Loucy (cell line): ENCODE measurements at regions not wholly inside any gene's neighbourhood (a gene's known extent, or its start where the extent isn't known, plus 50 kb on each side); places are given as distances from the start of the nearest gene placed in this dataset.

Experiments
- H2AFZ ChIP-seq: fragments of 200-600 bp; sonication (generic); 2 replicates; pipeline ENCODE4 v1.6.0; 2016; ENCODE audit warnings: antibody characterized with exemption, mild to moderate bottlenecking, low read length, moderate library complexity
- H3F3A ChIP-seq: fragments of 200-600 bp; 2 replicates; pipeline ENCODE4 v1.6.0; 2016; ENCODE audit warnings: antibody characterized with exemption, low read depth, mild to moderate bottlenecking
- H3K27me3 ChIP-seq: fragments of 200-600 bp; sonication (generic); 2 replicates; pipeline ENCODE4 v1.6.1; 2014; ENCODE audit warnings: low read length, mild to moderate bottlenecking; ENCODE audit not compliant: insufficient read depth, poor library complexity, severe bottlenecking
- H3K36me3 ChIP-seq: fragments of 200-600 bp; sonication (generic); 2 replicates; pipeline ENCODE4 v1.6.1; 2016; ENCODE audit warnings: low read length; ENCODE audit not compliant: insufficient read depth
- H3K4me1 ChIP-seq: fragments of 200-600 bp; sonication (generic); 2 replicates; pipeline ENCODE4 v1.5.1; 2014; ENCODE audit warnings: low read length, mild to moderate bottlenecking; ENCODE audit not compliant: insufficient read depth, poor library complexity, severe bottlenecking
- H3K4me2 ChIP-seq: fragments of 200-600 bp; sonication (generic); 2 replicates; pipeline ENCODE4 v1.6.0; 2014; ENCODE audit warnings: antibody characterized with exemption, low read length, low read depth, mild to moderate bottlenecking; ENCODE audit not compliant: poor library complexity, severe bottlenecking
- H3K4me3 ChIP-seq: fragments of 200-600 bp; sonication (generic); 2 replicates; pipeline ENCODE4 v1.5.1; 2014; ENCODE audit warnings: low read length, mild to moderate bottlenecking, mixed read lengths; ENCODE audit not compliant: poor library complexity, severe bottlenecking
- H3K79me2 ChIP-seq: fragments of 200-600 bp; sonication (generic); 2 replicates; pipeline ENCODE4 v1.6.1; 2014; ENCODE audit warnings: low read length; ENCODE audit not compliant: insufficient read depth
- H3K9ac ChIP-seq: fragments of 200-600 bp; sonication (generic); 2 replicates; pipeline ENCODE4 v1.6.0; 2014; ENCODE audit warnings: mild to moderate bottlenecking, low read depth, low read length, moderate library complexity; ENCODE audit not compliant: poor library complexity, severe bottlenecking
- H3K9me2 ChIP-seq: fragments of 200-600 bp; sonication (generic); replicated peaks from 2 replicates; pipeline ENCODE4 v1.6.1; 2016; ENCODE audit warnings: low read depth, low read length, mixed read lengths
- H3K9me3 ChIP-seq: fragments of 200-600 bp; sonication (generic); 2 replicates; pipeline ENCODE4 v1.6.1; 2014; ENCODE audit warnings: mild to moderate bottlenecking, antibody characterized with exemption, low read length, low read depth; ENCODE audit not compliant: insufficient read depth
- H4K20me1 ChIP-seq: fragments of 200-600 bp; sonication (generic); 2 replicates; pipeline ENCODE4 v1.6.0; 2014; ENCODE audit warnings: antibody characterized with exemption, low read length, mild to moderate bottlenecking; ENCODE audit not compliant: insufficient read depth, poor library complexity, severe bottlenecking
- EZH2phosphoT487 ChIP-seq: fragments of 200-600 bp; IDR thresholded peaks from 2 replicates; pipeline ENCODE4 v1.6.1; 2018; ENCODE audit warnings: antibody characterized with exemption, mild to moderate bottlenecking, moderate library complexity, borderline replicate concordance
- TF ChIP-seq, protein P1 (sequence below): fragments of 200-600 bp; sonication (generic); conservative IDR thresholded peaks from 2 replicates; pipeline ENCODE4 v1.5.1; 2014; ENCODE audit warnings: mild to moderate bottlenecking, antibody characterized with exemption, low read length

DNA sequence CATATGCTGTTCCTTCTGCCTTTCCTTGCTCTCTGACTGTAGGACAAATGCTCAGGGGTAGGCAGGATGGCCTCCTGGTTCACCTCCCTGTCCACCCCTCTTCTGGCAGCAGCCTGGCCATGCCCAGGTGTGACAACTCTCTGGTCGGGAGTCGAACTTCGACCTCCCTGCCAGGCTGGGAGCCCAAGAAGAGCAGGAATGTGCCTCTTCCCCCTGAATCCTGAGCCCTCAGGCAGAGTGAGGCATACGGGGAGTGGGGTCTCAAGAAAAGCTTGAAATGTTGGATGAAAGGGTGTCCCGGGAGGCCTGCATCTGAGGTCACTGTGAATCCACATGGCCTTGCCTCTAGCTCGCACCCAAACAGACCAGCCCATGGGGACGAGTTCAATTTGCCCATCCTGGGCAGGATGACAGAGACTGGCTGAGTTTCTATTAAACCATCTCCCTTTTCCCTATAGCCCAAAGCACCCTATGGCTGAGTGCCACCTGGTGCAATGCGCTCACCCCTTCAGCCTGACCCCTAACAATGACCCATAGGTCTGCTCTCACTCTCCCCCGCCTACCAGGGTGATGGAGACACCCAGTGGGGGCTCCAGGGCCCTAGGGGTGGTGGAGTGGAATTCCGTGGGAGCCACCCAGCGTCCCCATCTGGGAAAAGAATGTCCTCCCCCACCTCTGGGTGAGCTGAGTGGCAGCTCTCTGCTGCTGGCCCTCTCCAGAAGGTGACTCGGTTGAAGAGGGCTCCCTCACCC lies 52.9 kb upstream of the DIO3 start:
- H3K9ac ChIP-seq: no peak overlapping the region
- no peaks in the 10 kb centered on the region for H3F3A ChIP-seq
- no peak overlapping the region for H2AFZ ChIP-seq
- TF ChIP-seq, protein P1, sequence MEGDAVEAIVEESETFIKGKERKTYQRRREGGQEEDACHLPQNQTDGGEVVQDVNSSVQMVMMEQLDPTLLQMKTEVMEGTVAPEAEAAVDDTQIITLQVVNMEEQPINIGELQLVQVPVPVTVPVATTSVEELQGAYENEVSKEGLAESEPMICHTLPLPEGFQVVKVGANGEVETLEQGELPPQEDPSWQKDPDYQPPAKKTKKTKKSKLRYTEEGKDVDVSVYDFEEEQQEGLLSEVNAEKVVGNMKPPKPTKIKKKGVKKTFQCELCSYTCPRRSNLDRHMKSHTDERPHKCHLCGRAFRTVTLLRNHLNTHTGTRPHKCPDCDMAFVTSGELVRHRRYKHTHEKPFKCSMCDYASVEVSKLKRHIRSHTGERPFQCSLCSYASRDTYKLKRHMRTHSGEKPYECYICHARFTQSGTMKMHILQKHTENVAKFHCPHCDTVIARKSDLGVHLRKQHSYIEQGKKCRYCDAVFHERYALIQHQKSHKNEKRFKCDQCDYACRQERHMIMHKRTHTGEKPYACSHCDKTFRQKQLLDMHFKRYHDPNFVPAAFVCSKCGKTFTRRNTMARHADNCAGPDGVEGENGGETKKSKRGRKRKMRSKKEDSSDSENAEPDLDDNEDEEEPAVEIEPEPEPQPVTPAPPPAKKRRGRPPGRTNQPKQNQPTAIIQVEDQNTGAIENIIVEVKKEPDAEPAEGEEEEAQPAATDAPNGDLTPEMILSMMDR: no peak
- TF ChIP-seq EZH2phosphoT487: no peak
- no peaks in the 10 kb centered on the region for H3K9me2 ChIP-seq
- no peak overlapping the region for H3K4me3 ChIP-seq
- H3K9me3 ChIP-seq: no peaks in the 10 kb centered on the region; the same call in 1 of the 2 replicates
- no peaks in the 10 kb centered on the region for H3K27me3 ChIP-seq
- no peak overlapping the region for H3K4me2 ChIP-seq
- H3K36me3 ChIP-seq: no peaks in the 10 kb centered on the region
- no peaks in the 10 kb centered on the region for H3K4me1 ChIP-seq
- H3K79me2 ChIP-seq: no peaks in the 10 kb centered on the region
- no peaks in the 10 kb centered on the region for H4K20me1 ChIP-seq

DNA sequence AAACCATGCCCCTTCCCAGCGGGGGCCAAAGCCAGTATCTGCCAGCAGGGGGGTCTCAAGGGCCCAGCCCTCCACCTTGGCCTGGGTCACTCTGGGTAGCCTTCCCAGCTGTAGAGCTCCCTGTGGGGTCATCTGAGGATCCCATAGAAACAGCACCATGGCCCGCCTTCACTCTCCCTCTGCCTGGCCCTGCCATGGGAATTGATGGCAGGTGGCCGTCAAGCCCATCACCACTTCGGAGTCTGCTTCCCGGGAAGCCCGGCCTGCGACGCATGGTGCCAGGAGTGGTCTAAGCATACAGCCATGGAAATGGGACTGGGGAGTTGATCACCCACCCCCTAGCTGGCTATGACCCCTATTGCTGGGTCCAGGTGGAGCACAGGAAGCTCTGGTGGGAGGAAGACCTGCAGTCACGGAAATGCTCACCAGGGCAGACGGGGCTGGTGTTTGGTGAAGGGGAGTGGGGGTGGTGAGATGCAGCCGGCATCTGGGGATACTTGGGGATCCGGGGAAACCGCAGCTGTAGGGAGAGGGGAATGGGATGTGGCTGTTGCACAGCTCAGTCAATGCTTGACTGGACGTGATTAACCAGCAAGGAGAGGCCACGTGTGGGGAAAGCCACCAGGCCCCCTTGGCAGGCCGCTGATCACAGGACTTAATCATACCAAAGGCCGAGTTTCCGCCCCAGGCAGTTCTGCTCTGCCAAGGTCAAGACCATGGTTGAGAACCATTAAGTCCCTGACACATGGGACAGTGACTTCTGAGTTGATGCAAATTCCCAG lies 52.2 kb upstream of the DIO3 start:
- no peak overlapping the region for H2AFZ ChIP-seq
- no peaks in the 10 kb centered on the region for H3F3A ChIP-seq
- H3K9me3 ChIP-seq: no peaks in the 10 kb centered on the region; the same call in 1 of the 2 replicates
- no peaks in the 10 kb centered on the region for H3K9me2 ChIP-seq
- no peak overlapping the region for H3K9ac ChIP-seq
- no peaks in the 10 kb centered on the region for H3K4me1 ChIP-seq
- H3K4me2 ChIP-seq: no peak overlapping the region
- H3K36me3 ChIP-seq: no peaks in the 10 kb centered on the region
- no peaks in the 10 kb centered on the region for H3K79me2 ChIP-seq
- no peak for TF ChIP-seq EZH2phosphoT487
- TF ChIP-seq, protein P1: no peak; the same call in 1 of the 2 replicates
- H3K4me3 ChIP-seq: no peak overlapping the region
- no peaks in the 10 kb centered on the region for H3K27me3 ChIP-seq
- H4K20me1 ChIP-seq: no peaks in the 10 kb centered on the region

DNA sequence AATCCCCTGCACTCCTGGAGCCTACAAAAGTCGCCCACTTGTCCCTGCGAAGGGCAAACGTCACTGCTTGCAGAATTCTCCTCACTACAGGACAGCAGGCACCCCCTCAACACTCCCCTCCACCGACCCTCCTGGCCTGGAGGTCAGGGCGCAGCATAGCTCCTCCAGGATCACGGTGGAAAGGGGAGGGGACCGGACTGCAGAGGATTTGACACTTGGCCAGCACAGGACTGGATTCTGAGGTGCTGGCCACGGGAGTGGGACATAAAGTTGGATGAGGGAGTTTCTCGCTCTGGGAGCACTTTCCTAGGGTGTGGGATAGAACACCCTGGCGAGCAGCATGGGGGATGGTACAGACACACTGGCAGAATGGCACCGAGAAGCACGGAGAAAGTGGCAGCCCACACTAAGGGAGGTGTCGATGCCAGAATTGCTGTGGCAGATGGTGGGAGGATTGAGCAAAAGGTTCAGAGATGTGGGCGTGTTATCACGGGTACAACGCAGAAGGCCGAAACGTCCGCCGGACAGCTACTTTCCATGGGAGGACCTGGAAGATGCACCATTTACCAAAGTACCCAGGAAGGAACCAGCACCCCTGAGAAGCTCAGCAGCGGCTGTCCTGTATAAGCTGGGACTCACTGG lies 51.4 kb upstream of the DIO3 start:
- Histone ChIP-seq H3K79me2 (no peaks in the 10 kb centered on the region), H3K4me3 (no peak overlapping the region), H3K36me3 (no peaks in the 10 kb centered on the region), H3K27me3 (no peaks in the 10 kb centered on the region), H3K4me2 (no peak overlapping the region), H3K4me1 (no peaks in the 10 kb centered on the region), H3K9me3 (no peaks in the 10 kb centered on the region; the same call in 1 of the 2 replicates), H3F3A (no peaks in the 10 kb centered on the region), H3K9me2 (no peaks in the 10 kb centered on the region), H2AFZ (no peak overlapping the region), H3K9ac (no peak overlapping the region), H4K20me1 (no peaks in the 10 kb centered on the region)
- TF ChIP-seq, protein P1: no peak
- no peak for TF ChIP-seq EZH2phosphoT487
